ENCODE measurements at regions not wholly inside any gene's neighbourhood (a gene's known extent, or its start where the extent isn't known, plus 50 kb on each side); places are given as distances from the start of the nearest gene placed in this dataset.

DNA sequence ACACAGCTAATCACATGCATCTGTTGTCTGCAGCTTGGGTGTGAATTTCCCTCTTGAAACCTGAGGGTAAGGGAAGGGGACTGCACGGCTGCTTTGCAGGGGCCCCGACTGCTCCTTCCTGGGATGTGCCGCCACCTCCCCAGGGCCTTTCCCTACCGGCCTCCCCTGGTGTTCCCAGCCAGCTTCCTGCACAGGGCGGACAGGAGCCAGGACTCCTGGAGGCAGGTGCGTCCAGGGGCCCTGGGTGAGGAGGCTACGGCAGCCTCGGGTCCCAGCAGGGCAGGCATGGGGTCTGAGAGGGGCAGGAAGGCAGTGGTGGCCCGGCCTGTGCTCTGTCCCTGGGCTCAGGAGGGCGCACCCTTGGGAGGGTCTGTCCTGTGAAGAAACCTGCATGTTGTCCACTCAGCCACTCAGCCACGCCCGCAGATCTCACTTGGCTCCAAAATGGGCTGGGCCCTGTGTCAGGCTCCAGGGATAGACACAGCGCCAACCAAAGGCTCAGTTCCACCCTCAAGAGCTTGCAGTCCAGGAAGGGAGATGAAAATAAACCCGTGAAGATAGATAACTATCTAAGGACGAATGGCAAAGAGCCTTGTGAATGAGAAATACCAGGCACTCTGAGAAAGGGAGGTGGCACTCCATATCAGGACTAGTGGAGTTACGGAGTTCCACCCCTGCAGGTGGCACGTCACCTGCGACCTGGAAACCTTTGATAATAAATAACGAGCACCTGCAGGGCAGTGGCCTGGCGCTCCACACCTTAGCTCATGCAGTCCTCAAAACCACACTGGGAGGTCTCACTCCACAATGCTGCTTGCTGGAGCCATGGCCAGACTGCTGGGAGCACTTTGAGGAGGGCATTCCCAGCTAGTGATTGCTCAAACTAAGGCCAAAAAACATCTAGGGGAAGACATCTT lies 427.4 kb downstream of the AACS start:
- TF ChIP-seq, protein P1, sequence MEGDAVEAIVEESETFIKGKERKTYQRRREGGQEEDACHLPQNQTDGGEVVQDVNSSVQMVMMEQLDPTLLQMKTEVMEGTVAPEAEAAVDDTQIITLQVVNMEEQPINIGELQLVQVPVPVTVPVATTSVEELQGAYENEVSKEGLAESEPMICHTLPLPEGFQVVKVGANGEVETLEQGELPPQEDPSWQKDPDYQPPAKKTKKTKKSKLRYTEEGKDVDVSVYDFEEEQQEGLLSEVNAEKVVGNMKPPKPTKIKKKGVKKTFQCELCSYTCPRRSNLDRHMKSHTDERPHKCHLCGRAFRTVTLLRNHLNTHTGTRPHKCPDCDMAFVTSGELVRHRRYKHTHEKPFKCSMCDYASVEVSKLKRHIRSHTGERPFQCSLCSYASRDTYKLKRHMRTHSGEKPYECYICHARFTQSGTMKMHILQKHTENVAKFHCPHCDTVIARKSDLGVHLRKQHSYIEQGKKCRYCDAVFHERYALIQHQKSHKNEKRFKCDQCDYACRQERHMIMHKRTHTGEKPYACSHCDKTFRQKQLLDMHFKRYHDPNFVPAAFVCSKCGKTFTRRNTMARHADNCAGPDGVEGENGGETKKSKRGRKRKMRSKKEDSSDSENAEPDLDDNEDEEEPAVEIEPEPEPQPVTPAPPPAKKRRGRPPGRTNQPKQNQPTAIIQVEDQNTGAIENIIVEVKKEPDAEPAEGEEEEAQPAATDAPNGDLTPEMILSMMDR (IDR thresholded peaks at IDR 0.05): no peak
- TF ChIP-seq POLR2A (IDR thresholded peaks at IDR 0.05; ENCODE audit: low read depth): no peak
